ENCODE measurements at regions not wholly inside any gene's neighbourhood (a gene's known extent, or its start where the extent isn't known, plus 50 kb on each side); places are given as distances from the start of the nearest gene placed in this dataset.

DNA sequence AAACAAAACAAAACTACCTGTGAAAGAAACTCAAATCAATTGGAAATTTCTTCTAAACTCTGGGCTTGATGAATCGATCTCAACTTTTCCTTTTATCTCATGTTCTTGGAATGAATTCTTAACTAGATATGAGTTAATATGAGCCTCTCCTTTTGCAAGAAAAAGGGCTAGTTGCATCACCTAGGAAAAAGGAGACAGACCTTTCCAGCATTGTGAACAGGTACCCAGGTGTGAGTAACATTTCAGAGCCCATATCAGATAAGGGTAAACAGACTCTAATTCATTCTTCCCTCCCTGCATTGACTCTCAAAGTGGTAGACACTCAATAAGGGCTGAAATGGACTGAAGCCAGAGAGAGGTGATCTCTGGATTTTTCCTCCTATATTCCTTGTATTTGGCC, 103.8 kb upstream of the AGR3 start:
- TF ChIP-seq POLR2A (IDR thresholded peaks at IDR 0.05) (no peak), POLR2AphosphoS5 (IDR thresholded peaks at IDR 0.05) (no peak), CTCF (IDR thresholded peaks at IDR 0.05) (no peak), EP300 (IDR thresholded peaks at IDR 0.05) (no peak)
- no peaks in the 10 kb centered on the region for H3K9me3 ChIP-seq
- H3K27me3 ChIP-seq: no peaks in the 10 kb centered on the region
- ATAC-seq (ENCODE audit: low FRiP score in 2 of 2) (no peak), DNase-seq (no peak)
- no peak overlapping the region for H3K27ac ChIP-seq
- H3K4me1 ChIP-seq: peaks cover 14 to 47% (median 23%) of the 10 kb centered on the region in 4 donors
- WGBS, 2 donors: 62 to 79% methylated on average over 1 of the region's 1 CpG
- H3K36me3 ChIP-seq: no peaks in the 10 kb centered on the region
- H3K4me3 ChIP-seq: no peak overlapping the region

GRCh38 chr7:16986755-16987154, 105.0 kb upstream of the AGR3 start:
- Histone ChIP-seq H3K27ac (peak overlapping the region in 1 of 4 donors; percentile 66), H3K36me3 (no peaks in the 10 kb centered on the region), H3K4me1 (peaks cover 14 to 50% (median 24%) of the 10 kb centered on the region in 4 donors), H3K27me3 (no peaks in the 10 kb centered on the region), H3K9me3 (no peaks in the 10 kb centered on the region), H3K4me3 (no peak overlapping the region)
- TF ChIP-seq POLR2A (IDR thresholded peaks at IDR 0.05): no peak
- peak in 1 of 4 donors; percentile 70 for TF ChIP-seq EP300 (IDR thresholded peaks at IDR 0.05)
- WGBS, 2 donors: 62 to 81% methylated on average over 1 of the region's 1 CpG
- ATAC-seq (ENCODE audit: low FRiP score in 2 of 2) (no peak), DNase-seq (no peak)

GRCh38 chr7:16989811-16990413, 108.1 kb upstream of the AGR3 start:
- Histone ChIP-seq H3K27ac (peak overlapping the region; percentile 70 to 81 (median 76)), H3K36me3 (no peaks in the 10 kb centered on the region), H3K4me3 (peak overlapping the region in 3 of 4 donors; percentile 27 to 41 (median 38)), H3K4me1 (peaks cover 7 to 40% (median 20%) of the 10 kb centered on the region in 4 donors), H3K27me3 (no peaks in the 10 kb centered on the region), H3K9me3 (no peaks in the 10 kb centered on the region)
- ATAC-seq (ENCODE audit: low FRiP score in 2 of 2) (peak; percentile 84), DNase-seq (peak in 1 of 2 donors; percentile 86)
- 12 to 15% methylated on average over 7 of the region's 7 CpGs for WGBS, 2 donors
- TF ChIP-seq EP300 (IDR thresholded peaks at IDR 0.05): peak in 2 of 4 donors; percentile 87 to 94
- TF ChIP-seq POLR2AphosphoS5 (IDR thresholded peaks at IDR 0.05): peak; percentile 87 to 90
- TF ChIP-seq CTCF (IDR thresholded peaks at IDR 0.05): no peak
- peak in 1 of 4 donors; percentile 64 for TF ChIP-seq POLR2A (IDR thresholded peaks at IDR 0.05)

DNA sequence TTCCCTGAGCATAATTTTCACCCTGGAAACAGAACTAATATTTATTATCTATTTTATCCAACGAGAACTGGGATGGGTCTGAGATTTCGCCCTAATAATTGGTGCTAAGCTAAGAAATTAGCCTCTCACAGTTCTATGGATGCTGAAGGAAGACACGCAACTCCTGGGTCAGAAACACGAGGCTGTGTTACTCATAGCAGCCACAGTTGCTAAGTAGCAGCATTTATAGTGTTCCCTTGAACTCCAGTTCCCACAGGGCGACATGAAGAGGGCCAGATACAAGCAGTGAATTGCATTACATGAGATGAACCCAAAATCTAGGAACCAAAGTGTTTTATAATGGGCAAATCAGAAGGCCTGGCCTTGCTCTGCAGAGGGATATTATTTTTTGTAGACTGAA, 109.8 kb upstream of the AGR3 start:
- Histone ChIP-seq H3K4me1 (peaks cover 7 to 37% (median 20%) of the 10 kb centered on the region in 4 donors), H3K27me3 (no peaks in the 10 kb centered on the region), H3K9me3 (peaks cover 0 to 2% (median 0%) of the 10 kb centered on the region in 4 donors), H3K4me3 (peak overlapping the region in 2 of 4 donors; percentile 27 to 41), H3K36me3 (no peaks in the 10 kb centered on the region), H3K27ac (peak overlapping the region; percentile 70 to 81 (median 76))
- TF ChIP-seq POLR2AphosphoS5 (IDR thresholded peaks at IDR 0.05): no peak
- no peak for TF ChIP-seq CTCF (IDR thresholded peaks at IDR 0.05)
- TF ChIP-seq EP300 (IDR thresholded peaks at IDR 0.05): no peak
- no peak for TF ChIP-seq POLR2A (IDR thresholded peaks at IDR 0.05)
- DNase-seq (no peak), ATAC-seq (ENCODE audit: low FRiP score in 2 of 2) (peak in 1 of 2 donors; percentile 28)
- WGBS, 2 donors: 73 to 85% methylated on average over 5 of the region's 5 CpGs

GRCh38 chr7:16993543-16993942, 111.8 kb upstream of the AGR3 start:
- Histone ChIP-seq H3K27me3 (no peaks in the 10 kb centered on the region), H3K4me1 (peaks cover 7 to 28% (median 18%) of the 10 kb centered on the region in 4 donors), H3K9me3 (peaks cover 0 to 5% (median 0%) of the 10 kb centered on the region in 4 donors), H3K27ac (no peak overlapping the region), H3K36me3 (no peaks in the 10 kb centered on the region), H3K4me3 (no peak overlapping the region)
- DNase-seq: no peak
- WGBS, 2 donors: 98 to 99% methylated on average over 4 of the region's 4 CpGs
- TF ChIP-seq POLR2A (IDR thresholded peaks at IDR 0.05): no peak
- TF ChIP-seq EP300 (IDR thresholded peaks at IDR 0.05): no peak
- no peak for TF ChIP-seq POLR2AphosphoS5 (IDR thresholded peaks at IDR 0.05)
- no peak for TF ChIP-seq CTCF (IDR thresholded peaks at IDR 0.05)
- ATAC-seq (ENCODE audit: low FRiP score in 2 of 2): no peak
